HG02885 (cell line): ENCODE measurements at regions not wholly inside any gene's neighbourhood (a gene's known extent, or its start where the extent isn't known, plus 50 kb on each side); places are given as distances from the start of the nearest gene placed in this dataset.
"Not testable (repeated sequence)": the region's sequence is repeated elsewhere in the genome, so short reads cannot be mapped to it uniquely, and the experiment has no call there.

ENCODE experiments used
- ATAC-seq: cut with Tn5 transposase; IDR thresholded peaks from one replicate; pipeline ENCODE4 v1.9.1; 2021; ENCODE audit warnings: mild to moderate bottlenecking; ENCODE audit not compliant: unreplicated experiment, poor library complexity

DNA sequence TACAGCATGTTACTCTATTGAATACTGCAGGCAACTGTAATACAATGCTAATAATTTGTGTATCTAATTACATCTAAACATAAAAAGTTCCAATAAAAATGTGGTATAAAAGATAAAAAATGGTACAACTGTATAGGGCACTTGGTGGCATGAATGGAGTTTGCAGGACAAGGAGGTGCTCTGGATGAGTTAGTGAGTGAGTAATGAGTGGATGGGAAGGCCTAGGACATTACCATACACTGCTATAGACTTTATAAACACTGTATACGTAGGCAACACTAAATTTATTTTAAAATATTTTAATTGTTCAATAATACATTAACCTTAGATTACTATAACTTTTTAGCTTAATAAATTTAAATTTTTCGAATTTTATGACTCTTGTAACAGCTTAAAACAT lies 579.6 kb upstream of the MAN1A1 start:
- no peak for ATAC-seq

DNA sequence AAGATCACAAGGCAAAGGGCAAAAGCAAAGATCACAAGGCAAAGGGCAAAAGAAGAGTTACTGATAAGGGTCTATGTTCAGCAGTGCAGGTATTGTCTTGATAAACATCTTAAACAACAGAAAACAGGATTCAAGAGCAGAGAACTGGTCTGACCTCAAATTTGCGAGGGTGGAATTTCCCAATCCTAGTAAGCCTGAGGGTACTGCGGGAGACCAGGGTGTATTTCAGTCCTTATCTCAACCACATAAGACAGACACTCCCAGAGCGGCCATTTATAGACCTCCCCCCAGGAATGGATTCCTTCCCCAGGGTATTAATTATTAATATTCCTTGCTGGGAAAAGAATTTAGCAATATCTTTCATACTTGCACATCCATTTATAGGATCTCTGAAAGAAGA lies 575.3 kb upstream of the MAN1A1 start:
- not testable (repeated sequence) for ATAC-seq

DNA sequence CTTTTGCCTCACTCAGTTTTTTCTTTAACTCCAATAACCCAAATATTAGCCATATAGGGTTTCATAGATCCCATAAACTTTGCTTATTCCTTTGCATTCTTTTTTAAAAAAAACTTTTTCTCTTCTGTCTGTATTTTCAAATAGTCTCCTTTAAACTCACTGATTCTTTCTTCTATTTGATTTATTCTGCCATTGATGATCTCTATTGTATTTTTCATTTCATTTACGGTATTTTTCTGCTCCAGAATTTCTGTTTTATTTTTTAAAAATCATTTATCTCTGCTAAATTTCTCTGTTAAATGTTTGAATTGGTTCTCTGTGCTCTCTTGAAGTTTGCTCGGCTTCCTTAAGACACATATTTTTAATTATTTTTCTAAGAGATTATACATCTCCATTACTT lies 573.3 kb upstream of the MAN1A1 start:
- no peak for ATAC-seq

DNA sequence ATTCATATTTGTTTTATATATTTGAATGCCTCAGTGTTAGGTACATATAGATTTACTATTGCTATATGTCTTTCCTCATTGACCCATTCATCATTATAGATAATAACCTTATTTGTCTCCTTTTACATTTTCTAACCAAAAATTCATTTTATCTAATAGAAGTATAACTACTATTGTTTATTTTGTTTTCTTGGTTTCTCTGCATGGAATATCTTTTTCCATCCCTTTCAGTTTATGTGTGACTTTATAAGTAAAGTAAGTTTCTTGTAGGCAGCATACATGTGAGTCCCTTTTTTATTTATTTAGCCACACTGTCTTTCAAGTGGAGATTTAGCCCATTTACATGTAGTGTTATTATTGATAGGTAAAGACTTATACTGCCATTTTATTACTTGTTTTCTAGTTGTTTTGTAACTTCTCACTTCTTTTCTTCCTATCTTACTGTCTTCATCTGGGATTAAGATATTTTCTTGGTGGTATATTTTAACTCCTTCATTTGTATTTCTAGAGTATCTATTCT lies 572.0 kb upstream of the MAN1A1 start:
- ATAC-seq, result no peak

DNA sequence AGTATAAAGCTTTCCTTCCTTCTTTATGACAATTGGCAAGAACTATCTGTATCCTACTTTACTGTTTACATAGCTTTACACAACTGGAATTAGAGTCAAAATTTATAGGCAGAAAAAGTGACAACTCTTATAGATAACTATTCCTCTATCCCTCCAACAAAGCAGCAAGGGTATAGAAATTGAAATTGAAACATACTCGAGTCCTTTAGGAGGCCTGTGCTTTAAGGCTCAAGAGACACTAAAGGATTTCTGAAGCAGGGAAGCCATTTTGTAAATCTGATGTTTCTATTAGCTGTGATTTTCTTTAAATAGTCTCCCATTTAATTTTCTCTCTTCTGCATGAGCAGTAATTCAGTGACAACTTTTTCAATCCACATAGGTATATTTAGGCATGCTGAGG lies 567.6 kb upstream of the MAN1A1 start:
- ATAC-seq, result no peak

DNA sequence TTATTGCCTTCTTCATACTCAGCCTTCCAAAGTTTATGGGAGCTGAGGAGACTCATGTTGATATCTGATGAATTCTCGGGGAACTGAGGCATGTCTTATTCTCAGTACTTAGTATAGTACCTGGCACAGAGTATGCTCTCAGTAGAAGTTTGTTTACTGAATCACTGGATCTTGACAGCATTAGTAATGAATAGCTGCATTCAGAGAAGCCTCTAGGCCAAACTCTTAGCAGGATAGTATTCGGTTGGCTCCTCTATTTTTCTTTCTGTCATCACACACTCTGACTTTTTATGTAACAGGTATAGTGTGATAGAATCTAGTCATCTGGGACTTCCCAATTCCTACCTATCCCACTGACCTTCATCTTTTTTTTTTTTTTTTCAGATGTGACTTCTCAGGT lies 566.4 kb upstream of the MAN1A1 start:
- ATAC-seq, result no peak

DNA sequence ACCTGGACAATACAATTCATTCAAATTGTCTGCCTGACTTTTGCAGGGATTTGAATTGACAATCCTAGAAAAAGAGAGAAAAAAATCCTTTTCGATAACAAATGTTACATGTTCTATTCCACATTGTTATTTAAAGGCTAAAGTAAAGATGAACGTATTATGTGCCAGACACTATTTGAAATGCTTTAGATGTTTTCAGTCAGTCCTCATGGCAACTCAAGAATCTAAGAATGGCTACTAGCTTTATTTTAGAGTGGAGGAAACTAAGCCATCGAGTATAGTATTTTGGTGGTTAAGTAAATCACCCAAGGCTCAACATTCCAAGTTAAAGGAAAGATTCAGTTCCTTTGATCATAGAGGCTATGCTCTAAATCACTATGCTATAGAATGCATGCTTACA lies 558.6 kb upstream of the MAN1A1 start:
- ATAC-seq, result no peak

DNA sequence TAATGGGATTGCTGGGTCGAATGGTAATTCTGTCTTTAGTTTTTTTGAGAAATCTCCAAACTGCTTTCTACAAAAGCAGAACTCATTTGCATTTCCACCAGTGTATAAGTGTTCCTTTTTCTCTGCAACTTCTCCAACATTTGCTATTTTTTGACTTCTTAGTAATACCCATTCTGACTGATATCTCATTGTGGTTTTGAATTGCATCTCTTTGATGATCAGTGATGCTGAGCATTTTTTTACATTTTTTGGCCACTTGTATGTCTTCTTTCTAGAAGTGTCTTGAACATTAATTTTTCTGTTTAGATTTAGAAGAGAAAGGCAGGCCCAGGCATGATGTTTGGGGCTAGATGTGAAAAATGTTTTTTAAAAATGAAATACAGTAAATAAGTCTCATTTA lies 553.1 kb upstream of the MAN1A1 start:
- no peak for ATAC-seq

DNA sequence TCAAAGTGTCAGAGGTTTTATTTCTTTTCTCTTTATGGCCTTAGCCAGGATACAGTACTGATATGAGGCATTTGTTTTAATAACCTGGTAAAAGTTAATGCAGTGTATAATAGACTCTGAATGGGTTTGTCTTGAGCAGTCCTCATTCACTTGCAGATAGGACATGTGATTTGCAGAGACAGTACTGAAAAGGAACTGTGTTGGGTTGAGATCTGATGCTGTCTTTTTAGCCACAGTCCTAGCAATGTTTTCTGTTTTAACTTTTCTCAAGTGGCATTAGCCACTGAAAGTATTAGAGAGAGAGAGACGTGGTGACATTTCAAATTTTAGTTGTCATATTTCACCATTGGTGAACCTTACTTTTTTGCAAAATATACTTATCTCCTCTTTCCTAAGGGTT lies 547.2 kb upstream of the MAN1A1 start:
- no peak for ATAC-seq

DNA sequence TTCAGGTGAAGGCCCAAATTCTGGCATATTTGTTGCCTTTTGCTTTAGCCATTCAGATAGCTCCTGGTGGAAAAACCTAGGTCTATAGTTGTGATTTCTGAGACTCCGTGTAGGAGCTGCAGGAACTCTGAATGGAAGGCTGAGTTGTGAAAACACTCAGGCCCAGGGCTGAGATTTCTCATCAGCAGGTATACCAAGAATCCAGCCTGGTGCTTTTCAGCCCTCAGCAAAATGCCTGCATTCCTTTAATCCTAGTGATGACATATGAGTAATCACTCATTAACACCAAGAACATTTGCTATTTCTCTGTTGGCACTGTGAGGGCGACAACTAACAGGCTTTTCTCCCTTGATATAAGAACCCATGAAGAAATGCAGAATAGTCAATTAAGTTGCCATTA lies 546.1 kb upstream of the MAN1A1 start:
- no peak for ATAC-seq

DNA sequence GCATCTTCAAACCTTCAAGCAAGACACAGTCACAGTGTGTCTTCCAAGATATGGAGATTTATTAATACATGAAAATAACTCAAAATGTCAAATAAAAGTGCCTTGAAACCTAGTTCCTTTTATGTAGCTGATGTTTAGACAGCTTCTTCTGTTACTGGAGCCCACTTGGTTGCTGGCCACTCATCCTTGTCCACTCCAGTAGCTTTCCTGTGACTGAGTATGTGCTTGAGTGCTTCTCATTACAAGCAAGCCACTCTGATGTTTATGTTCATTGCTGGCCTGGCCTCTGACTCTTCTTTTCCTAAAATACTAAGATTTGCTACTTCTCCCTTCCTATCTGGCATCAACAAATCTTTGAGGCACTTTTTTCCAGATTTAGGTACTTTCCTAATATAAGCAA lies 545.2 kb upstream of the MAN1A1 start:
- no peak for ATAC-seq

DNA sequence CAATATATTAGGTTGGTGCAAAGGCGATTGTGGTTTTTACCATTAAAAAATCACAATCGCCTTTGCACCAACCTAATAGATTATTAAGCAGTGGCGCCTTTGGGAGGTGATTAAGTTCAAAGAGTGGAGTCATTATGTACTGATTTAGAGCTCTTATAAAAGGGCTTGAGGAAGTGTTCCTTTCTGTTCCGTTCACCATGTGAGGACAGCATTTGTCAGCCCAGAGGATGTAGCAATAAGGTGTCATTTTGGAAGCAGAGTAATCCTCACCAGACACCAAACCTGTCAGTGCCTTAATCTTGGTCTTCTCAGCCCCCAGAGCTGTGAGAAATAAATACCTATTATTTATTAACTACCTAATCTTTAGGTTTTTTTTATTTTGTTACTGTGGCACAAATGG lies 542.1 kb upstream of the MAN1A1 start:
- ATAC-seq, result no peak

DNA sequence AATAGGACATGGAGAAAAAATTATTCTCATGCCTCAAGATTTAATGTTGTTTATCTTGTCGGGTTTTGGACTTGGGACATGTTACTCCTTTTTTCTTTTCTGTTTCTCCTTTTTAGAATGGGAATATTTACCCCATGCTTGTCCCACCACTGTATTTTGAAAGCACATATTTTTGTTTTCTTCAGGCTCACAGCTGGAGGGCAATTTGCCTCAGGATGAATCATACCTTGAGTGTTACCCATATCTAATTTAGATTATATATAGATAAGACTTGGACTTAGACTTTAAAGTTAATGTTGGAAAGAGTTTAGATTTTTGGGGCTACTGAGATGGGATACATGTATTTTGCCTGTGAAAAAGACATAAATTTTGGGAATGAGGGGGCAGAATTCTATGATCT lies 541.6 kb upstream of the MAN1A1 start:
- no peak for ATAC-seq

DNA sequence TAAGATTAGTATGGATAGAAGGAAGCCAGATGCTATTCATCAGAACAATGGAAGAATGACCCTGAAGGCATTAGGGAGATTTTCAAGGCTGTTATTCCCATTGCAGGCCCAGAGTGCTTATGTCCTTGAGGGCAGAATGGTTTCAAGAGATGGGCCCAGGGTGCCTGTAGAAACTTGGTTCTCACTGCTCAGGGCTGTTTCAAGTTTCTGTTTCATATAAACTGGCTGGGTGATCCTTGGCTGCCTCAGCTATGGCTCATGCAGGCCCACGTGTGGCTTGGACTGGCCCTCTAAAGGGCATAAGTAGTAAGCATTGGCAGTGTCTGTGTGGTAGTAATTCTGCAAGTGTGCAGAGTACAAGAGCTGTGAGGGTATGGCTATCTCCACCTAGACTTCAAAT lies 540.9 kb upstream of the MAN1A1 start:
- ATAC-seq, result peak; percentile 43

DNA sequence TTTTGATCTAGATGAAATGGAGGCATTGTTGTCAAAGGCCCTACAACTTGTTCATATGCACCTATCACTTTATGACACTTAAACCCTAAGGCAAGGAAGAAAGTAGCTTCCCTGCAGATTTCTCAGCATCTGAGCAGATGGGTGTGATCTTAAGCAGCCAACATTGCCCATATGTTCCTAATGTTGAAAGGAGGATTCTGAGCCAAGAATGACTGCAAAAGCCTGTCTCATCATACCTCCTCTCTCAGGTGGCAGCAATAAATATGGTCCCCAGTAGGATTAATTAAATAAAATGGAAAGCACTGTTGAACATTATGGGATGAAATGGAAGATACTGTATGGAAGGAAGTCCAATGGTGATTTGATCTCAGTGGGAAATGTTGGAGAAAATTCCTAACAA lies 538.1 kb upstream of the MAN1A1 start:
- no peak for ATAC-seq

DNA sequence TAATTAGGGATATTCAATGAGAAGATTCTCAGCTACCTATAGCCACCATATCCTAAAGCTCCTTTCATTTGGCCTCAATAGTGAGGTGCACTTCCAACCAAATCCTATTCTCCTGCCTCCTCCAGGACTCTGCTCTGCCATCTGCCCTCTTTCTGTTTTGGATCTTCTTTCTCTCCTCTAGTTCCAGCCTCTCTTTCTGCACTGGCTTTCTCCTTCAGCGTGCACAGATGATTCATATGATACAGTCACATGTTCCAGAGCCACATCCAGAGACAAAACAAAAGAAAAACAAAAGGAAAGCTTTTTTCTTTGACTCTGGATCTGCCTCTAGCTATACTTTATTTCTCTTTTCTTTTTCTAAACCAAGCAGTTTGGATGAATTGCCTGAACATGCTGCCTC lies 531.9 kb upstream of the MAN1A1 start:
- no peak for ATAC-seq

DNA sequence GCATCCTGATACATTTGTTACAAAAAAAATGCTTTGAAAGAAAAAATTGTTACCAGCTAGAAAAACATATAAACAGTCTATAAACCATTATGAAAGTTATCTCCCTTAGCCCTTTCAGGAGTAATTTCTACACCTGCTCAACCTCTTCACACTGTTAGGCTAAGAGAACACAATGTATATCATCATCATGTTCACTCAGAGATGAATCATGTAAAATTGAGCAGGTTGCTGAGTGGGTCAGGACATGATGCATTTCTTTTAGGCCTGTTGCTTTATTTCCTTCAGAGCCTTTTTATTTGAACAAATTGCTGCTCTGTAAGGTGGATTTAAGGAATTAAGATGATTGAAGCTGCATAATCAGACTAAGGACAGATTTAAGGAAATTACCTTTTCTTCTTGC lies 531.3 kb upstream of the MAN1A1 start:
- no peak for ATAC-seq

DNA sequence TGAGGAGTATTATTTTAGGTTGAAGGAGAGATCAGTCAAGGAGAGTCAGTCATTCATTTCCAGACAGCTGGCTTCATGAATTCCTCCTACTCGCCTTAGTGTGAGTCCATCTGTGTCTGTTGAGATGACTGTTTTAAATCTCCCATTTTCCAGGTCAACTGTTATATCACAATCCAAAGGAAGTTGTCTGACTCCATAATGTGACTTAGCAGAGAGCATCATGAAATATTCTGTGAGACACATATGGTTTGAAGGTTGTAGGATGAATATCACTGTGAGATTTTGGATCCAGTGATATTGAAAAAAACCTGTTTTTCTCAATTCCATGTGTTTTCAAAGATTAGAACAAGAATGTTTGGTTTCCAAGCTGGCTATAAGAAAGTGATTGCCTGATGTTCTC lies 530.2 kb upstream of the MAN1A1 start:
- no peak for ATAC-seq

DNA sequence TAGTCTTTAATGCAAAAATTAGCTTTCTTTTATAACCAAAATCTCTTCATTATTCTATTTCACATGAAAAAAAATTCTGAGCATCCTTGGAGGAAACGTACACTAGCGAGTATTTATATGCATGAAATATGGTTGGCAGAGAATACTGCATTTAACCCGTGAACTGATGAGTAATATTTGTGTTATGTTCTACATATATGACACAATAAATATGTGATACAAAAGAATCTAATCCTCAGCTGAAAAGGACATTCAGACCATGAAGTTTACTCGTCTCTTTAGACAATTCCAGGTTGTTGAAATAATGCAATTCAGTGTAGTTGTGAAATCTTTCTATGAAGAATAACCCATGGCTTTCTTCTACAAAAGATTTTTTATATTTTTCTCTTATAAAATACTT lies 524.8 kb upstream of the MAN1A1 start:
- ATAC-seq, result no peak

DNA sequence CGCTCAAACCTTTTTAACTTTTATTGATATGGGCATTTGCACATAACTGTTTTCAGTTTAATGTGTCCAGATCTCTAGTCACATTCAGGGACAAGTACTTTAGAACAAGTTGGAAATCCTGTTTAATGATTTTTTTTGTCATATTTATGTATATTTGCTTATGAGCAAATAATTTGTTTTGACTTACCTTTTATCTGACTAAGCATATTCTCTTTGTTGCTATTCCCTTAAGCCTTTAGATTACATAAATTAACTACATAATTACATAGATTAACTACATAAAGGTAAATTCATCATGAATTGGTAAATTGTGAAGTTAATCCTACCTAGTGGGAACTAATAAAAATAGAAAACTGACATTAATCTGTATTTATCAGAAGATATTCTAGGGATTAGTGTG lies 523.5 kb upstream of the MAN1A1 start:
- ATAC-seq, result no peak

DNA sequence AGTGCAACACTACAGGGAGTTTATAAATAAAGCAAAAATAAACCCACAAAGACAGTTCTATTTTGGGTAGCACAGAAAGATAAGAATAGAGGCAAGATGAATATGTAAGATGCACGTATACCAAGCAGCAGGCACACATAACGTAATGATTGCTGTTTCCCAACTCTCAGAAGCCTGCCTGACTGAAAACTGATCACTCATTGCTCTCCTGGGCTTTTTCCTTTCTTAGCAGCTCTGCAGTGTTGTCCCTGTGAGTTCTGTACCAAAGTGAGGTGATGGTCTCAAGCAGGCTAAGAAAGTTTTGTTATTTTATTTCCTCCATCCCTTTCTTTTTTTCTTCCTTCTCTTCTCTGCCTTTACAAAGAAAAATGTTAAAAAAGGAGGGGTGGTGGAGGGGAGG lies 522.0 kb upstream of the MAN1A1 start:
- ATAC-seq, result no peak

DNA sequence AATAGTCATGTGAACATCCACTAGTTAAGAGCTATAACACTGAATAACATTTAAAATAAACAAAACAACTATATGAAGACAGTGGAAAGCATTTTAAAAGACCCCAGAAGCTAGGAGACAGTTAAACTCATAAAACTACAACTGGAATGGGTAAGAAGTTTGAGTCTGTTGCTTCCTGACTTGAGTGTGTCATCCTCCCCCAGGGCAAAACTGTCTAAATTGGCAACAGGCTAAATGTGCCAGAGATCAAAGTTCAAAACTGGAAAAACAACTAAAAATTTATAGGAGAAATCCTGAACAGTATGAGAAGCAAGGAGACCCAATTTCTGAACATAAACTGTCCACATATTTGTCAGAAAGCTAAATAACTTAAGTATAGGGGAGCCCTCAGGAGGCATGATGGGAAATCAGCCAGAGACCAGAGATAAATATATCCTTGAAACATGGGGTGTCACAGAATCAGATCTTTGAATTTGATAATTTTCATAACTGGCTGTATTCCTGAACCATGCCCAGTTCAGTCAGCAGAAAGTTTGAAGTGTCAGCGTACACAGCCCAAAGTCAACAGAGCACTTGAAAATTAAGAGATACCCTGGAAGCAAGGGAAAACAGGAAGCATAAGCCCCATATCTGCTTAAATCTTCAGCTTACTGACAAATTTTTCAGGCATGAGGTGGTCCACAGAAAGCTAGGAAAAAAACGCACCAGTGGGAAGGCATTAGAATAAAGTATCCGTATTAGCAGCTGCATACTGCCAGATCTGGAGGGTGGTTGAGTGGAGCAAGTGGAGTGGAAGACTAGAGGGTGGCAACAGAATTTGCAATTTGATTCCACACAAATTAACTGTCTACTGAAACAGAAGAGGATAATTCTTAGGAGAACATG lies 516.1 kb upstream of the MAN1A1 start:
- no peak for ATAC-seq
